GM19324 (cell line): ENCODE measurements at regions not wholly inside any gene's neighbourhood (a gene's known extent, or its start where the extent isn't known, plus 50 kb on each side); places are given as distances from the start of the nearest gene placed in this dataset.
"Not testable (repeated sequence)": the region's sequence is repeated elsewhere in the genome, so short reads cannot be mapped to it uniquely, and the experiment has no call there.

Source experiments
- ATAC-seq: cut with Tn5 transposase; IDR thresholded peaks from one replicate; pipeline ENCODE4 v1.9.1; 2021; ENCODE audit warnings: mild to moderate bottlenecking, moderate library complexity; ENCODE audit not compliant: unreplicated experiment, low FRiP score

DNA sequence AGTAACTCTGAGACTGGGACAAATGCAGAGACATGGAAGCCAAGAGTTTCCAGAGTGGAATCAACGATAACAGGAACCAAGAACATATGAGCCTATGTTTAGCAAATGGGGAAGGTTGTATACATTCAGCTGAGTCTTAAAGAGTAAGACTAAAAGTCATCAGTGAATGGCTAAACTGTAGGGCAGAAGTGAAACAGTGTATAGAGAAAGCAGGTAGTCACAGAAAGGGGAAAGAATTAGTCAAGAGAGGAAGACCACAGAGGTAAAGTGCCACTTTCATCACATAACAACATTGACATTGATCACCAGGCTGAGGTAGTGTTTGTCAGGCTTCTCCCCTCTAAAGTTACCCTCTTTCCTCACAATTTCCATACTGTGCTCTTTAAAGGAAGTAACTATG is 306.5 kb upstream of the SPTLC3 start:
- no peak for ATAC-seq

- no peak for ATAC-seq
Measured at GRCh38 chr20:12715371-12715770, 293.4 kb upstream of the SPTLC3 start.

DNA sequence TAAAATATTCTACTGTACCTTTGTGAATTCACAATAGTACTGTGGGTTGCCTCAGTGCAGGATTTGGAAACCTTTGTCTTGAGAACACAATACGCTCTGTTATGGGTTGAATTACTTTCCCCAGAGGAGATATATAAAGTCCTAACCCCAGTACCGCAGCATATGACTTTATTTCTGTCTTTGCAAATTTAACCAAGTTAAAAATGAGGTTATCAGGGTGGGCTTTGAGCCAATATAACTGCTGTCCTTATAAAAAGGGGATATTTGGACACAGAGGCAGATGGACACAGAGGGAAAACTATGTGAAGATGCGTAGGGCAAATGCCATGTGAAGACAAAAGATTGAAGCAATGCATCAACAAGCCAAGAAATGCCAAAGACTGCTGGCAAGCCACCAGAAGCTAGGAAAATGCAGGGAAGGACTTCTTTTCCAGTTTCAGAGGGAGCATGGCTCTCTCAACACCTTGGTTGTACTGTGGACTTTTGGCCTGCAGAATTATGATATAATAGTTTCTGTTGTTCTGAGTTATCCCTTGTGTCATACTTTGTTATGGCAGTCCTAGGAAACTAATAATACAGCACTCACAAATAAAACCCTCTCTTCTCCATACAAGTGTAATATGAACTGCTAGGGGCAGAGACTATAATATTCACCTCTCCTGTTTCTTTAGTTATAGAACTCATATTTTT is 292.6 kb upstream of the SPTLC3 start:
- no peak for ATAC-seq

DNA sequence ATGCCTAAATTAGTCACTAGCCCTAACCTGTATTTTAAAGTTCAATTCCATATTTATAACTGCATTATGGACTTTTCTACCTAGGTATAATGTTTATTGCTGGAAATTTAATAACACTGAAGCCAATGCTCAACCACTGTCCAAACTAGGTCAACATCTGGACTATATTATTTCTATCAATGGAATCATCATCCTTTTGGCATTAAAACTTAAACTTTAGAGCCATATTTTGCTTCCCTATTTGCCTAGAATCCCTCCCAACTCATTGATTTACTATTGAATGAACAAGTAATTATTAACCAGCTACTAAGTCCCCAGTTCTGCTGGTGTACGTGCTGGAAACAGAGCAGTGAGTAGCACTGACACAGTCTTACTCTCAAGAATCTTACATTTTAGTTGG is 291.7 kb upstream of the SPTLC3 start:
- ATAC-seq: no peak

DNA sequence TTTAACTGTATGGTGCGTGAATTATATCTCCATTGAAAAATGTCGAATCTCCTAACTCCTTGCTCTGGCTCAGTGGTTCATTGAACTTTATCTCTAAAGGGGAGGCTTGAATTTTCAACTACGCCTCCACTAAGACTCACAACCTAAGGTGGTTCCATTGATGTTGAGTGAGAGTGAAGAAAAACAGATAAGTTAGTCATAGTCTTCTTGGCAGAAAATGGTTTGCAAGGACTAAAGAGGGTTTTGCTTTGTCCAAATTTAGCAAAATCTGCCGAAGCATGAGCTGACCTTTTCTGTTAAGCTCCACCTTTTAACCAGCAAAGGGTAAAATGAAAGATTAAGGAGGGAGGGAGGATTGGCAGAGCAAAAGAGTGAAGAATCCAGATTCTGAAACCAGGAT is 290.2 kb upstream of the SPTLC3 start:
- ATAC-seq: no peak

DNA sequence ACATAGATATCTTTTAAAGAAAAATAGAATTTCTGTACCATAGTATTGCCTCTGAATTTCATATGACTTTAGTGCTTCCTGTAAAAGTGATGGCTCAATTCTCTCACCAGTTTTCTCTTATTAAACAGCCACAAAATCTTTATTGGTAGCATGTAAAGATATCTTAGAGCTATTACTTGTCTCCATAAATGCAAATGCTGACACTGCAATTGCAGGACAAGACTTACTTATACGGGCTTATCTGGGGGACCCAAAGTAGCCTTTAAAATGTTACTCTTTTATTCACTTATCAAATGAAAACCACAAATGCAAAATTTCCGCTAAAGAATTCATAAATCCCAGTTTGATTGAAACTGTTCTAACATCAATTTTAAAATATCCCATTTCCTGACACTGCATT is 287.1 kb upstream of the SPTLC3 start:
- ATAC-seq: no peak

DNA sequence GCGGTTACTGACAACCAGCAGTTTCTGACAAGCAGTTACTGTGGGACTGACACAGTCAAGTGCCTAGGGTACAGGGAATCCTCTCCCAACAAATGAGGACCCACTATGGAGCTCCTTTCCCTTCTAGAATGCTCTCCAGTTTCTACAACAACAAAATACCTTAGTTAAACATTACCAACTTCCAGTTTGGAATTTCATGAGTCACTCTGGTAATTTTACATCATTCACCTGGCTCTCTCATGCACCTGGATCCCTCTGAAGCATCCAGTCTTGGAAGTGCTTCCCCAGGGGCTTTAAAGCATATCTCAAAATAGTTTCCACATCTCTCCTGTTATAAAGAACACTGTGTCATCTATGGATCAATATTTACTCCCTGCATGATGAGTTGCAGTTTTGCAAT is 286.7 kb upstream of the SPTLC3 start:
- no peak for ATAC-seq

DNA sequence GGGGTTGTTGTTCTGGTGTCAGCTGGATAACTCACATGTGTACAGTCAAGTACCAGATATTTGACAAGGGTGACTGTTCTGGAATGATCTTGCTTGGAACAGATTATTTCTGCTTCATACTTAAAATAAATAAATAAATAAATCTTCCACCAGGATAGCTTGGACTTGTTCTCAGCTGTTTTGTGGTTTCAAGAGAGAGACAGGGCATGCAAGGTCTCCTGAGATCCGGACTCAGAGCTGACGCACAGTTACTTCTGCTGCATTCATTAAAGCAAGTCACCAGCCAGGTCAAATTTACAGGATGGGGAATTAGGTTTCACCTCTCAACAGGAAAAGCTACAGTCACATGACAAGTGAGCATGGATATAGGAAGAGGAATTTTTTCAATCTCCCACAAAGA is 285.0 kb upstream of the SPTLC3 start:
- no peak for ATAC-seq

DNA sequence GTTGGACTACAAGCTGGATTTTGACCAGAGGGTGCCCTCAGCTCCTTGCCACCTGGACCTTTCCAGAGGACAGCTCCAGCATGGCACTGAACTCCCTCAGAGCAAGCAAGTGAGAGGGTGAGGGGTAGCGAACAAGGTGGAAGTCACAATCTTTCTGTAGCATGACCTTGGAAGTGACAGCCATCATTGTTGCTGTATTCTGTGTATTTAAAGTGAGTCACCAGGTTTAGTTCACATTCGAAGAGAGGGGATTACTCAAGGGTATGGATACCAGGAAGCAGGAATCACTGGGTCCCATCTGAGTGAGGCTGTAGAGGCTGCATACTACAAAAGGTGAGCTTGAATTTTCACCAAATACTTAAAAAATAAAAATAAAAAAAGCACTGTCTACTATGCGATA is 280.0 kb upstream of the SPTLC3 start:
- no peak for ATAC-seq

DNA sequence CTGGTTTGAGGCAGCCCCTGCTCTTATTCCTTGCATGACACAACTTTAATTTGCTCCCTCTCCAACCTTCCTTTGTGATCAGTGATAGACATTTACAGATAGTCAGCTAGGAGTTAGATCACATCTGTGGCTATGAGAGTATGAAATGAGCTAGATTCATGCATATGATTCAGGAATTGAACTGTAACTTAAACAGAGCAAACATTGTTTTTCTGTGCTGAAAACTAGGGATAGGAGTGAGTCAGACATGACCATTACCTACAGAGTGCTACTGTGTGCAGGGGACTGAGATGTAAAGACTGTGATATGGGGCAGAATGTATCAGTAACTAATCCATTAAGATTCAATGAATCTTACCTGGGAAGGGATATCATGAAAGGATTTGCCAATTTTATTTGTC is 279.4 kb upstream of the SPTLC3 start:
- ATAC-seq: no peak

- ATAC-seq: no peak
Measured at GRCh38 chr20:12733811-12734210, 275.0 kb upstream of the SPTLC3 start.

- no peak for ATAC-seq
Measured at GRCh38 chr20:12737497-12737896, 271.3 kb upstream of the SPTLC3 start.

GRCh38 chr20:12737900-12738299 is 270.9 kb upstream of the SPTLC3 start:
- no peak for ATAC-seq

DNA sequence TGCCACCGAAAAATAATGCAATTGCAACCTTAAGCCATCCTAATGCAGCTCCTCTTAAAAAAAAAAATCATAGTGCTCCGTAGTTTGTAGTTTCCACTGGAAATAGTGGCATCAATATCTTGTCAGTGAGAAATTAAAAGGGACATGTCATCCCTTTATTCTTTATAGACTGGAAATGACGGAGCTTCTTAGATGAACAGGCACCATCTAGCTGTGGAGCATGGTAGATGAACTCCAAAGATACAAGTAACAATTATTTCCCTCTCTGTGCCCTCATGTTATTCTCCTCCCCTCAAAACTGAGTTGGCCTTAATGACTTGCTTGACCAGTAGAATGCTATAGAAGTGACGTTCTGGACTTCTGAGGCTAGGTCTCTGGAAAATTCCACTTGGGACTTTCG is 268.1 kb upstream of the SPTLC3 start:
- no peak for ATAC-seq

DNA sequence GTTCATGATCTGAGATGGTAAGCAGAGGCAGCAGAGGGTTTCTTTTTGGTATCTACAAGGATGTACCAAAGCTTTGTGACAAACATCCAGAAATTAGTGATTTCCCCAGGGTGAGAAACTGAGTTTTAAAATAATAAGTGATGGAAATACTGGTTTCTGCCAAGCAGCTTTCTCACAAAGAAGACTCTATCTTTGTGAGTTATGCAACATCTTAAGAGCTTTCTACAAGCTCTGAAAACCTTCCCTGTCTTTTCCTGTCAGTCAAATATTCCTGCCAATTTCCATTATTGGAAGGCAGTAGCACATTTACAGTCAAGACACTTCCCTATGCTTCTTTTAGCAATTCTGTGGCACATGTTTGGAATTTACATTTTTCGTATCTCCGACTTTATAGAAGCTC is 264.7 kb upstream of the SPTLC3 start:
- no peak for ATAC-seq

- ATAC-seq: no peak
Measured at GRCh38 chr20:12748359-12748994, 260.3 kb upstream of the SPTLC3 start.

DNA sequence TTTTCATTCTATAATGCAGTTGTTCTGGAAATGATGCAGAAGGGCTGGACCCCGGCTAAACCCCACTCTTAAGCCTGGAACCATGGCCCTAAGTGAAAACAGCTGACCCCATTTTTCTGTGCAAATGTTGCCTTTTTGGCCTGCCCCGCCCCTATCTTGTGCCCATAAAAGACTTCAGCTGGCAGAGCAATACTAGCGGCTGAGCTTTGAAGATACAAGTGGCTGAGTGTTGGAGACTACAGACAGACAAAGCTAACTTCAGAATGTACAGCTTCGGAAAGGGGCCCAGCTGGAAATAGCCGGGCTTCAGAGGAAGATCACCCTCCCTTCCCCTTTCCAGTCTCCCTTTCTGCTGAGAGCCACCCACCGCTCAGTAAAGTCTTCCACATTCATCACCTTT is 258.6 kb upstream of the SPTLC3 start:
- ATAC-seq: no peak

- ATAC-seq: not testable (repeated sequence)
Measured at GRCh38 chr20:12752900-12753693, 255.7 kb upstream of the SPTLC3 start.

DNA sequence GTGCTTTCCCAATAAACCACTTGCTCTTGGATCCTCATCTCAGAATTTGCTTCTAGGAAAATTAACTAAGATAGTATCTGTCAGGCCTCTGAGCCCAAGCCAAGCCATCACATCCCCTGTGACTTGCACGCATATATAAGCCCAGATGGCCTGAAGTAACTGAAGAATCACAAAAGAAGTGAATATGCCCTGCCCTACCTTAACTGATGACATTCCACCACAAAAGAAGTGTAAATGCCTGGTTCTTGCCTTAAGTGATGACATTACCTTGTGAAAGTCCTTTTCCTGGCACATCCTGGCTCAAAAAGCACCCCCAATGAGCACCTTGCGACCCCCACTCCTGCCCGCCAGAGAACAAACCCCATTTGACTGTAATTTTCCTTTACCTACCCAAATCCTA is 255.0 kb upstream of the SPTLC3 start:
- not testable (repeated sequence) for ATAC-seq

GRCh38 chr20:12759493-12759892 is 249.3 kb upstream of the SPTLC3 start:
- not testable (repeated sequence) for ATAC-seq

DNA sequence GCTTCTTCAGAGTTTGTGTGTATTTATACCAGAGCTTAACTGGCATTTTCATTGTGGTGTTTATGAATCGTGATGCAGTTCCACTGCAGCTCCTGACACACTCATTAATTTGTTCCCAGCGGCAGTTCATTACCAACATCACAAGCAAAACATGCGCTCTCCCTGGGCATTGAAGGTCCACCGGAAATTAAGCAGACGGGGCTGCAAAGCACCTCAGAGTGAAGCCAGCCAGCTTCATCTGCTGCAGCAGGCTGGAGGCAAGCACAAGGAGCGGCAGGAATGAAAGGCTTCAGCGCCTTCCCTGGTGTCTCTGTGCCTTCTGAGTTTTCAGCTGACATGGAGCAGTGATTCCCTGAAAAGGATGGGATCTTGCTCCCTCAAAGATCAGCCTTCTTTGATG is 246.0 kb upstream of the SPTLC3 start:
- no peak for ATAC-seq

DNA sequence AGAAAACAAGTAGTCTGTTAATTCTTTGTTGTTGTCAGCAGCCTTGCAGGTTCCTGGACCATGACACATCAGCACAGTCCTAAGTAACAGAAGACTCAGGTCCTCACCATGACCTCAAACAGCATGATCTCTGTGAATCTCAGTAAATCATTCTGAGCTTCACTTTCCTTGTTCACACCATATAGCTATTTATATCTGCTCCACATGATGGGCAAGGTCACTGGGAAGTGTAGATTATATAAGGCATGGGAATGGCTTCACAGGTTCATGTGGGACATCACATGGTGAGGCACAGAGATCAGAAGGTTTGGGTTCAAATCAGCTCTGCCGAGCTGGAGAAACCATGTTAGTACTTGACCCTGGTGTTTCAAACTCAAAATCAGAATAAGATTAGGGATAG is 245.4 kb upstream of the SPTLC3 start:
- no peak for ATAC-seq
